Gastrocnemius medialis (tissue), 4 donors: ENCODE measurements at regions not wholly inside any gene's neighbourhood (a gene's known extent, or its start where the extent isn't known, plus 50 kb on each side); places are given as distances from the start of the nearest gene placed in this dataset.

Experiments
- CTCF ChIP-seq, 5 experiments: fragments of 450-650 bp in 3 of 5; fragments of 200-600 bp in 2 of 5; sonication (generic) in 2 of 5; IDR thresholded peaks in 4 of 5; conservative IDR thresholded peaks in 1 of 5; 1 replicate in 4 of 5; 2 replicates in 1 of 5; pipeline ENCODE4 v1.5.1; 2016 to 2019; ENCODE audit warnings: antibody characterized with exemption in 5 of 5, mild to moderate bottlenecking in 3 of 5, moderate library complexity in 3 of 5
- POLR2A ChIP-seq, 2 donors: fragments of 450-650 bp; IDR thresholded peaks; one replicate each; pipeline ENCODE4 v1.6.1; 2017; ENCODE audit warnings: antibody characterized with exemption in 2 of 2, mild to moderate bottlenecking in 2 of 2, moderate library complexity in 2 of 2

- no peak for TF ChIP-seq CTCF (IDR thresholded peaks at IDR 0.05 in 4 of 5, conservative IDR thresholded peaks at IDR 0.05 in 1 of 5)
- no peak for TF ChIP-seq POLR2A (IDR thresholded peaks at IDR 0.05)
These were observed 406.8 kb downstream of the ETS1 start for GRCh38 chr11:128180441-128181087.
